ENCODE measurements at regions not wholly inside any gene's neighbourhood (a gene's known extent, or its start where the extent isn't known, plus 50 kb on each side); places are given as distances from the start of the nearest gene placed in this dataset.
"Not testable (repeated sequence)": the region's sequence is repeated elsewhere in the genome, so short reads cannot be mapped to it uniquely, and the experiment has no call there.

- TF ChIP-seq, protein P1, sequence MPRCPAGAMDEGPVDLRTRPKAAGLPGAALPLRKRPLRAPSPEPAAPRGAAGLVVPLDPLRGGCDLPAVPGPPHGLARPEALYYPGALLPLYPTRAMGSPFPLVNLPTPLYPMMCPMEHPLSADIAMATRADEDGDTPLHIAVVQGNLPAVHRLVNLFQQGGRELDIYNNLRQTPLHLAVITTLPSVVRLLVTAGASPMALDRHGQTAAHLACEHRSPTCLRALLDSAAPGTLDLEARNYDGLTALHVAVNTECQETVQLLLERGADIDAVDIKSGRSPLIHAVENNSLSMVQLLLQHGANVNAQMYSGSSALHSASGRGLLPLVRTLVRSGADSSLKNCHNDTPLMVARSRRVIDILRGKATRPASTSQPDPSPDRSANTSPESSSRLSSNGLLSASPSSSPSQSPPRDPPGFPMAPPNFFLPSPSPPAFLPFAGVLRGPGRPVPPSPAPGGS (IDR thresholded peaks at IDR 0.05) = no peak
- TF ChIP-seq CHD4 (IDR thresholded peaks at IDR 0.05; ENCODE audit: borderline replicate concordance) (no peak), HEYL (CRISPR knock-in tag; IDR thresholded peaks at IDR 0.05) (no peak), NFE2L2 (conservative IDR thresholded peaks at IDR 0.05; ENCODE audit: low read length) (no peak), HOXB5 (CRISPR knock-in tag; IDR thresholded peaks at IDR 0.05) (no peak), BHLHE40 (IDR thresholded peaks at IDR 0.05; ENCODE audit: low read depth, low read length) (no peak), USF2 (IDR thresholded peaks at IDR 0.05) (no peak)
- TF ChIP-seq, protein P2, sequence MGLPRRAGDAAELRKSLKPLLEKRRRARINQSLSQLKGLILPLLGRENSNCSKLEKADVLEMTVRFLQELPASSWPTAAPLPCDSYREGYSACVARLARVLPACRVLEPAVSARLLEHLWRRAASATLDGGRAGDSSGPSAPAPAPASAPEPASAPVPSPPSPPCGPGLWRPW (IDR thresholded peaks at IDR 0.05) = no peak
Measured at GRCh38 chr6:15885624-15886023, 222.8 kb upstream of the DTNBP1 start (continued).

- H3K4me2 ChIP-seq; H3K4me3 ChIP-seq; H3K4me1 ChIP-seq; ATAC-seq; CTCF ChIA-PET; FAIRE-seq; POLR2A ChIA-PET; H3K27ac ChIP-seq; H3K9me3 ChIP-seq; DNase-seq (ENCODE audit: low read depth in 1 of 2, low spot score in 1 of 2): not testable (repeated sequence)
- 57% methylated on average over 6 of the region's 10 CpGs for WGBS (ENCODE audit: missing lambda C conversion rate)
Measured at GRCh38 chr6:15883593-15883992, 220.8 kb upstream of the DTNBP1 start.

GRCh38 chr6:15882915-15883314 is 220.1 kb upstream of the DTNBP1 start:
- FAIRE-seq (no peak), ATAC-seq (no peak), DNase-seq (ENCODE audit: low read depth in 1 of 2, low spot score in 1 of 2) (no peak)
- Histone ChIP-seq H3K4me2 (no peak overlapping the region), H3K9me3 (no peaks in the 10 kb centered on the region), H3K27ac (no peak overlapping the region), H3K4me3 (no peak overlapping the region), H3K4me1 (no peaks in the 10 kb centered on the region)
- CTCF ChIA-PET = no interaction called here
- POLR2A ChIA-PET = no interaction called here
- WGBS (ENCODE audit: missing lambda C conversion rate) = 59% methylated on average over 4 of the region's 6 CpGs
- TF ChIP-seq ELK1 (IDR thresholded peaks at IDR 0.05; ENCODE audit: low read depth, low read length) = no peak
- TF ChIP-seq, protein P3, sequence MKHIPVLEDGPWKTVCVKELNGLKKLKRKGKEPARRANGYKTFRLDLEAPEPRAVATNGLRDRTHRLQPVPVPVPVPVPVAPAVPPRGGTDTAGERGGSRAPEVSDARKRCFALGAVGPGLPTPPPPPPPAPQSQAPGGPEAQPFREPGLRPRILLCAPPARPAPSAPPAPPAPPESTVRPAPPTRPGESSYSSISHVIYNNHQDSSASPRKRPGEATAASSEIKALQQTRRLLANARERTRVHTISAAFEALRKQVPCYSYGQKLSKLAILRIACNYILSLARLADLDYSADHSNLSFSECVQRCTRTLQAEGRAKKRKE (CRISPR knock-in tag; IDR thresholded peaks at IDR 0.05; ENCODE audit: low read depth) = no peak
- no peak for TF ChIP-seq MAZ (IDR thresholded peaks at IDR 0.05; ENCODE audit: borderline replicate concordance, low read depth, low read length)
- TF ChIP-seq NPAS2 (CRISPR knock-in tag; IDR thresholded peaks at IDR 0.05; ENCODE audit: borderline replicate concordance) = no peak
- TF ChIP-seq, protein P4, sequence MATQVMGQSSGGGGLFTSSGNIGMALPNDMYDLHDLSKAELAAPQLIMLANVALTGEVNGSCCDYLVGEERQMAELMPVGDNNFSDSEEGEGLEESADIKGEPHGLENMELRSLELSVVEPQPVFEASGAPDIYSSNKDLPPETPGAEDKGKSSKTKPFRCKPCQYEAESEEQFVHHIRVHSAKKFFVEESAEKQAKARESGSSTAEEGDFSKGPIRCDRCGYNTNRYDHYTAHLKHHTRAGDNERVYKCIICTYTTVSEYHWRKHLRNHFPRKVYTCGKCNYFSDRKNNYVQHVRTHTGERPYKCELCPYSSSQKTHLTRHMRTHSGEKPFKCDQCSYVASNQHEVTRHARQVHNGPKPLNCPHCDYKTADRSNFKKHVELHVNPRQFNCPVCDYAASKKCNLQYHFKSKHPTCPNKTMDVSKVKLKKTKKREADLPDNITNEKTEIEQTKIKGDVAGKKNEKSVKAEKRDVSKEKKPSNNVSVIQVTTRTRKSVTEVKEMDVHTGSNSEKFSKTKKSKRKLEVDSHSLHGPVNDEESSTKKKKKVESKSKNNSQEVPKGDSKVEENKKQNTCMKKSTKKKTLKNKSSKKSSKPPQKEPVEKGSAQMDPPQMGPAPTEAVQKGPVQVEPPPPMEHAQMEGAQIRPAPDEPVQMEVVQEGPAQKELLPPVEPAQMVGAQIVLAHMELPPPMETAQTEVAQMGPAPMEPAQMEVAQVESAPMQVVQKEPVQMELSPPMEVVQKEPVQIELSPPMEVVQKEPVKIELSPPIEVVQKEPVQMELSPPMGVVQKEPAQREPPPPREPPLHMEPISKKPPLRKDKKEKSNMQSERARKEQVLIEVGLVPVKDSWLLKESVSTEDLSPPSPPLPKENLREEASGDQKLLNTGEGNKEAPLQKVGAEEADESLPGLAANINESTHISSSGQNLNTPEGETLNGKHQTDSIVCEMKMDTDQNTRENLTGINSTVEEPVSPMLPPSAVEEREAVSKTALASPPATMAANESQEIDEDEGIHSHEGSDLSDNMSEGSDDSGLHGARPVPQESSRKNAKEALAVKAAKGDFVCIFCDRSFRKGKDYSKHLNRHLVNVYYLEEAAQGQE (IDR thresholded peaks at IDR 0.05) = no peak
- no peak for TF ChIP-seq SREBF2 (IDR thresholded peaks at IDR 0.05)
- no peak for TF ChIP-seq HOXB5 (CRISPR knock-in tag; IDR thresholded peaks at IDR 0.05)

Data from A549 (cell line).